Ammon's horn (tissue), 1 donor: ENCODE measurements at regions not wholly inside any gene's neighbourhood (a gene's known extent, or its start where the extent isn't known, plus 50 kb on each side); places are given as distances from the start of the nearest gene placed in this dataset.
"Not testable (repeated sequence)": the region's sequence is repeated elsewhere in the genome, so short reads cannot be mapped to it uniquely, and the experiment has no call there.

Experiments
- DNase-seq: peaks from one replicate; pipeline ENCODE4 v3.0.0-alpha.2; 2016; ENCODE audit warnings: low spot score

DNA sequence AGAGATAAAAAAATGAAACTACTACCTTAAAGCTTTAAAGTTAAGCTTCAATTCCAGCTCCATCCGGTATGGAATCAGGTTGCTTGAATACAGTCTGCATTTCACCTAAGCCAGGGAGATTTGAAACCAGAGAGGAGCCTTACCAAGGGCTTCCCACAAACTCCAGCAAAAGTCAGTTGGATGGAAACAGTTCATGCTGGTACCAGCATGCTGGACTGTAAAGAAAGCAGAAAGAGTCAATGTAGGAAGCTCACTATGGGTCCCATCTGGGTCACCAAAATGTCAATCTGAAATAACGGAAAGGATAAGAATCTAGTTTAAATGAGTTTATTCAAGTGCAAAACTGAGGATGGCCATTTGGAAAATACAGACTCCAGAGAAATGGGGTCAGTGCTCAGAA is 65.3 kb downstream of the CDO1 start:
- no peak for DNase-seq

DNA sequence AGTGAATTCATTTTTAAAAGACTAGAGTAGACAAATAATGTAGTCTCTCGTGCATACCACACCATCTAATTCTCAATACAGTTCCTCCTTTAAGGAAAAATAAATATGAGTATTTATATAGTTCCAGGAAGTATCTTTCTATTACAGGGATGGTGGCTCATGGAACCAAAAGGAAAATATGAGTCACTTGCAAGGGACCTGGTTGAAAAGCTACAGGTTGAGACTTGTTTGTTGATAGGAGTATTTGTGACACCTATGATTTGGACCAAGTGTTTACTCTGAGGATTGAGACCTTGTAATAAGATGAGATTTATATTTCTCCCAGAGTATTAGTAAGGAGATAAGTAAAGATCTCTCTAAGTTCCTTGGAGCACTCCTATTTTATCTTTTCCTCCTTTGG is 67.4 kb downstream of the CDO1 start:
- no peak for DNase-seq

DNA sequence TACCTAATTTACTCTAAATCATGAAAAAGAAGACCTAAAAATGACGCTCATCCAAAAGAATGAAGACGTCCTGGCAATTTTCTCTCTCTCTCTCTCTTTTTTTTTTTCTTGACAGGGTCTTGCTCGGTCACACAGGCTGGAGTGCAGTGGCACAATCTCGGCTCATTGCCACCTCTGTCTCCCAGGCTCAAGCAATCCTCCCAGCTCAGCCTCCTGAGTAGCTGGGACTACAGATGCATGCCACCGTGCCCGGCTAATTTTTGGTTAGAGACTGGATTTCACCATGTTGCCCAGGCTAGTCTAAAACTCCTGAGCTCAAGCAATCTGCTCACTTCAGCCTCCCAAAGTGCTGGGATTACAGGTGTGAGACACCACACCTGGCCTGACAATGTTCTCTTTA is 77.2 kb downstream of the CDO1 start:
- not testable (repeated sequence) for DNase-seq

DNA sequence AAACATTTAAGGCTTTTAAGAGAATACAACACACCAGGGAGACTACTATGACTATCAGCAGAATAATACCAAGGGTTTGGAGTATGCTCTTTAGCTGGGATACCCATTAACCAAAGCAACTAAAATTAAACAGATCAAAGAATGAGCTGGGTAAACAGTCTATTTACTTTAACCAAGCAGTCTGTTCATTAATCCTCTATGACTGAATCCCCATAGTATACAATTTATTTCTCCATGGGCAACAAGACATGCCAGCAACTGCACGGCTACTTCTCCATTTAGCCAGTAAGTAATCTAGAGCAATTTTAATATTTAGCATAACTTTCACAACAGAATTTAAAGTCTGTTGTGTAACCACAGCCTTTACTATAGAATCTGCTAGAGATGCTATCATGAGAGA is 77.6 kb downstream of the CDO1 start:
- DNase-seq: no peak

DNA sequence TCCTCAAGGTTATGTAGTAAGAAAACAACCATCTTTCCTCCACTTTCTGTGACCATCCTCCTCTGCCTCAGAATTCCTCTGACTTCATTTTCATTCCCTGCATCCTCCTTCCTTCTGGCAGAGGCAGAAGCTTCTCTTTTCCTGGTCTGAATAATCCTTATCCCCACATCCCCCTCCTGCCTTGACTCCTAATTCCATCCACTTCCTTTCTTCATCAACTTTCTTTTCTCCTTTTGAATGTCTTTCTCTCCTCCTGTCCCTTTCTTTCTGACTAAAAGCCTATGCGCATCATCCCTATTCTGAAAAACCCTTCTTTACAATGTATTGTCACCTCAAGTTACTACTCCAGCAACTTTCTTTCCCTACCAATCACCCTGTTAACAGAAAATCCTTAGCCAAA is 79.0 kb downstream of the CDO1 start:
- no peak for DNase-seq

DNA sequence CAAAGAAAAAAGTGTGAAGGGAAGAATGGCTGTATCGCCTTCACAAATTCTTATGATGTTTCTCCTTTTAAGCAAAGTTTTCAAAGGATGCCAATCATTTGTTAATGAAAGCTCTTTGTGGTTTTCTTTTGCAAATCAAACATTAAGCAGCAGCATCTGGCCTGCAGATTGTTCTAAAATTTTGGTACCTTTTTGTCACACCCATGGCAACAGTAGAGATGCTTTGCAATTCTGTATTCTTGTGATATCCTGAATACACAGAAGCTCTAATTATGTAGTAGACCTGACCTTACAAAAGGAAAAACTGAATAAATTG is 79.8 kb downstream of the CDO1 start:
- no peak for DNase-seq

DNA sequence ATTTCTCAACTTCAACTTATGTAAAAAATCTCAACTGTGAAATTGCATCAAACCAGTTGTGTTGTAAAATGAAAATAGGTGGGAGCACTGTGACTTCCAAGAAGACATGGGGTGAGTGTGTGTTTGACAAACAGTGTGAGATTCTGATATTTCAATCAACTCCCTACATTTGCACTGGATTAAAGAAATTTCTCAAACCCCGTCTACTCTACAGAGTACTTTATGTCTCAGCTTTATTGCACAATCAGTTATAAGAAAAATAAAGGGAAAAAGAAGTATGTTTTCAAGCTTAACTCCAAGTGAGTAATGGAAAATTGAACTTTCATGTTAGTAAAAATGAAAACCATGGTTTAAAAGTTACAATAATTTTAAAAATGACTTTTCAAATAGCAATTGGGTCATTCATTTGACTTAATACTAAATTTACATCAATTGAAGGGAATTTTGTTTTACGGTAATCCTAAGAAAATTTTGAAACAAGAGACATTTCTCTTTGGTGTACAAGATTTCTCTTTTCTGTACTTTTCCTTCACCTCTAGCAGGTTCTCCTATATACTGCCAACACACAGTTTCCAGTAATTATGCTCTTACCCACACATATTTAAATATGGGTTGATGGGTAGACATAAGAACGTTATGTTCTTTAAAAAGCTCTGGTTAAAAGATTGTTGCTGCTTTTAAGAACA is 80.3 kb downstream of the CDO1 start:
- DNase-seq: no peak

DNA sequence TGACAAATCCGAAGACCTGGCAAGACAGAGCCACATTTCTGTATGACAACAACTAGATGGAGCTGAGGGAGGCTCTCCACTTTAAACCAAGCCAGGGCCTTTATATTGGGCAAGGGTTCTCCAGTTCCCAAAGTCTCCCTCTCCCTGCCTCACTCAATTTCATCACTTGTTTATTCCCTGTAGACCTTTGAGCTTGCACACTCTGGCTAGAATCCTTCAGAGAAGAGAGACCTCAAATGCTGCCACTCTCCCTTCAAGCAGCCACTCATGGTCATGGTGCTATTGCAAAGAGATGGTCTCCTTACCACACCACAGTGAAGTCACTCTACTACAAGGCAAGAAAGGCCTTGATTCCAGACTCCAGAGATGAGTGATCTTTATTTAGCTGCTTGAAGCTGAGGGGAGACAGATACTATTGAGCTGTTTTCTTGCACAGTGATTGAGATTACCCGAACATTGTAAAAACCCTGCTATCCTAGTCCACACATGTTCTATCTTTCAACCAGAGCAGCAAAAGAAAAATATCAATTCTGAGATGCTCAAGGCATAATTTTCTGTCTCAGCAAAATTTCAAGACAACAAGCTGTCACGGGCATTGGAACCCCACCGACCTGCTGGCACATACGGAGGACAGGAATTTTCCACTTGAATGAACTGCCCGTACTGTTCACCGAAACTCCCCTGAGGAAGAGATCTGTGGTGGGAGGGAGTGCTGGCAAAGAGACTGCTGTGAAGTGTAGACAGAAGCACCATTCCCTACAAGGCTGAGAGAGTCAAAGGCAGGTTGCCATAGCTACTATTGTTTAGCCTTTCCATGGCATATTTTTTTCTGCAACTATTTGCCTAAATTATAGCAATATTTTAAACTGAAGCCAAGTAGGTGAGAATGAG is 81.1 kb downstream of the CDO1 start:
- peak; percentile 65 for DNase-seq

DNA sequence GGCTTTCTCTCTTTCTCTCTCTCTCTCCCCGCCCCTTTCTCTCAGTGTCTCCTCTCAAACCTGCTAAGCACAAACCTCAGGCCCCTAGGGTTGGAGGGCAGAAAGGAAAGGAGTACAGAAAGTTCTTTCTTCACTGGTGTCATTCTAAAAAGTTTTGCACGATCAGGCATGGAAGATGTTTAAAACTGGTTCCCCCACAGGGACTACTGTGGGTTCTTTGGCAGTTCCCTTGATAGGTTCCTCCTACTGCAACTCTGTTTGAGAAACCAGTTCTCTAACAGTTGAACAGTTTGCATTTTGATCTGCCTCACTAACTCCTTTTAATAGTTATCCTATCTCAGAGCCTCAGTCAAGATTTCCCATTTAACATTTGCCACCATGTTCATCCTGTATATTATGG is 82.9 kb downstream of the CDO1 start:
- DNase-seq: no peak

DNA sequence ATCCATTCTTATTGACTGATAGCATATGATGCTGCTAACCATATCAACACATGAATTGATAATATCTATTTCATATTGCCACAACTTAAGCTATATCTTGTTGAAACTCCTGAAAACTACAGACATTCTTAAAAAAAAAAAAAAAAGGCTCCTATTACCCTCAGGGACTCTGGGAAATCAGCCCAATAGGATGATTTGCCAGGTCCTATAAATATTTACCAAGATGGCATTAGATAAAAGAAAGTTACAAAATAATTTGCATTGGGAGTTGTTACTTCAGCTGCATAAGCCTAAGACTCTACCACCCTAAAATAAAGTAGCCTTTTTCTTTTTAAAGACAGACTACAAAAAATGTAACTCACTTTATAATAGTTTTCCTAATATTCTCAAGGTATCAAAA is 84.4 kb downstream of the CDO1 start:
- DNase-seq: no peak

DNA sequence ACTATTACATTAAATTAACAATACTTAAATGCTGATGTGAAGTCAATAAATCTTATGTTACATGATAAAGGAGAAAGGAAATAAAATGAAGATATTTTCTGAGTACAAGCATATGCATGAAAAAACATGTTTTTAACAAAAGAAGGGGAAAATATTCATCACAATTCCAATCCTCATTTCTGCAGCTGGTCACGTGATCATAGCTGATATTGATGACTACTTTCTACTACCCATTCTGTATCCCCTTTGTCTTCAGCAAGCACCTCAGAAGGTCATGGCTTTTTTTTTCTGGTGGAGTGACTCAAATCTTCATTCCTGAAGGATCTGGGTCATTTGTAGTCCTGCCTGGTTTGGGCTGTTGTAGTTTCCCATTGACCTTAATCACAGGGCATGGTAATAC is 90.9 kb downstream of the CDO1 start:
- DNase-seq: no peak

DNA sequence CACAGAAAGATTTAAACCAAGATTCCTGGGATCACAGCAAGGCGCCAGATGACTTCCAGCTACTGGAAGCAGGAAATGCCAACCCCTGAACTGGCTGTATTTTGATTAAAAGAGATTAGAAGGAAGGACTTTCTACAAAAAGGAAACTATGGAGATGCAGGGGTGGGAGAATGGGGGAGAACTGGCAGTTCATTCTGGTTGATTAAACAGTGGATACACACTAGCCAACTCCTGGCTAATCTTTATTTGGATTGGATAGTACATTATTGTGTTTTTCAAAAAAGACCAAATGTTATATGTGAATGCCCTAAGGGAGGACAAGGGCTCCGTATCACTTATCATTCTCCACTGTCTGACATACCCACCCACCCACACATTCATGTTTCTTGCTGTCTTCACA is 93.2 kb downstream of the CDO1 start:
- no peak for DNase-seq

DNA sequence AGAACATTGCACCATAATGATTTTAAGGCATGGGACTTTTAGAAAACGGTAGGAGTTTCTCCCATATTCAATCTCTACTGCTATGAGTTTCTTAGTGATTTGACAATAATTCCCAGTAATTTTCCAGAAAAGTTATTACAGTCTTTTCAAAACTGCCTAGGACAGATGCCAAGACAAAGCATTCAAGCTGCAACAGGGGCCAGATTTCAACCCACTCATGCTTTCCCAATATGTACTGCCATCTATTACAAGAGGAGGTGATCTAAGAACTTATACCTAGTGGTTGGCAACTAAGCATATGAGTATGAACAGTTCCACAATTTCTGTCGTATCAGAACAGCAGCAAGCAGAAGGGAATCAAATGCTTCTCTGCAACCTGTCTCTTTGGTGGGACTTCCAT is 95.1 kb upstream of the TMED7 start:
- peak; percentile 58 for DNase-seq

DNA sequence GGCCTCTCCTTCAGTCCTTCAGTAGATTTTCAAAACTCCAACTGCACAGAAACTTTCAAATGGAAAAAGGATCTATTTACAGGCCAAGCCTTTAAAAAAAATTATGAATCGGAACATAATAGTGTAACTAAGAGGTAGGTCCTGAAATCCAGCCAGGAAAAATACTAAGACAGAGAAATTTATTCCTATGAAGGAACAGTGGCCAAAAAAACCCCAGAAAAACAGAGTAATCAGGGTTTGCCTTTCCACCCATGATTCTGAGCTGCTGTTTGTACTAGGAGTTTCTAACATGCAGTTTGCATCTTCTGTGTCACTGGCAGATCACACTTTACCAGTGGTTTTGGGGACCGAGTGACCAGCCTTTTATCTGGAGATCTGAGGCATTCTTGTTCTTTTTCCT is 93.1 kb upstream of the TMED7 start:
- DNase-seq: no peak

DNA sequence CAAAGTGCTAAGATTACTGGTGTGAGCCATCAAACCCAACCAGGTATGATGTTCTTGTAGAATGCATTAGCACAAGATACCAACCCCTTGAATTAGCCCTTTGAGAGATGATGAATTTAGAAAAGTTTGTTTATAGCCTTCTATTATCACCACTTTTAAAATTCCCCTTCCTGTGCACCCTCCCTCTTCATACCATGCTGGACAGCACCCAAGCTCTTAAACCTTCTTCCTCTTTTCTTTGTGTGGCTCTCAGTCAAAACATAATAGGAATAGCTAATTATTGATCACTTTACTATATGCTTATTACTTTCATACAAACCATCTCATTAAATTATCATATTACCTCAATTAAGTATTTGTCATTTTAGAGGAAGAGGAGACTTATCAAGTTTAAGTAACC is 87.6 kb upstream of the TMED7 start:
- no peak for DNase-seq

DNA sequence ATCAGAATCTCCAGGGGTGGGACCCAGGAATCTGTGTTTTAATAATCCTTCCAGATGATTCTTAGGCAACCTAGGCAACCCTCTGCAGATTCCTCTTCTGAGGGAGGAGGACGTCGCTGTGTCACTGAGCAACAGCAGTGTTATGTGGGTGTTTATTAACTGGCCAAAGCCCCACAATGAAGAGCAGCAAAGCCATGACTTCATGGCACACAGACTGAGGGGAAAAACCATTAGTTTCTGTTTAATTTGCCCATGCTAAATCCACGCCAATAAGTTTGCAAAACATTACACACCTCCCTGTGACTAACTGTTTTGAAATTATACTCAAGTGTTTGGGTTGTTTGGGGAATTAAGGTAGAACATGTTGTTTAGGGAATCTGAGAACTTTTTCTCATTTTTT is 83.7 kb upstream of the TMED7 start:
- no peak for DNase-seq

DNA sequence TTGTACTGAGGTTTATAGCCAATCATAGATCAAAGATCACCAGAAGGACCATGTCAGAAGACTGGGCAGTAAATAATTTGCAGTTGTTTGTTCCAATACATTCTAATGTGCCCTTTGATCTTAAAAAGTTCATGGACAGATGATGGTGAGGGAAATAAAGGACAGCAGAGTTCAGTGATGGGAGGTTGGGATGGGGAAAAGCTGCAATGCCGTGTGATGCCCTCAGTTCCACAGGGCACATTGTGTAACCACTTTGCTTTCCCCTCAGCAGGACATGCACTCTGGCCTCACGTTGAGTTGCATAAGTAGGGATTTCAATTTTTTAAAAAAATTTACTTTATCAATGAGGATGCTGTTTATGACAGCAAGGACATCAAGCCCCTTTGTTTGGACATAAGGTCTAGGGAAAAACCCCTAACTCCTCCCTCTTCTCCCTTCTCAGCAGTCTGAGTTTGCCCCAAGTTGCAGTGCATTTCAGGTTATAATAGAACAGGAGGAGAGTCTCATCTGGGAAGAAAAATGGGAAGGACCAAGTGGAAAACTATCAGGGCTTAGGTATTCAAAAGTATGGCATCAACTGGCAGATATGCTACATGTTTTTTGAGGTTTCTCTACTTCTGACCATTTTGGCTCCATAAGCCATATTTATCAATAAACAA is 83.1 kb upstream of the TMED7 start:
- no peak for DNase-seq

DNA sequence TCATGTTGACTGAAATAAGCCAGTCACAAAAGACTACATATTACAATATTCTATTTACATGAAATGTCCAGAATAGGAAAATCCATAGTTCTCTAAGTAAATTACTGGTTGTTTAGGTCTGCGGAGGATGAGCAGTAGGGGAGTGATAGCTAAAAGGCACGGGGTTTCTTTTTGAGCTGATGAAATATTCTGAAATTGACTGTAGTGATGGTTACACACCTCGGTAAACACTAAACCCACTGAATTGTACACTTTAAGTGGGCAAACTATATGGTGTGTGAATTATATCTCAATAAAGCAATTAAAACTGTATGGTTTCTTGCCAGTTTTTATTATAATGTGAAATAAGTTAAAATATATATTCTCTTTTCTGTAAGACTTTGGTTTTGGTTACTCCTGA is 77.7 kb upstream of the TMED7 start:
- no peak for DNase-seq

DNA sequence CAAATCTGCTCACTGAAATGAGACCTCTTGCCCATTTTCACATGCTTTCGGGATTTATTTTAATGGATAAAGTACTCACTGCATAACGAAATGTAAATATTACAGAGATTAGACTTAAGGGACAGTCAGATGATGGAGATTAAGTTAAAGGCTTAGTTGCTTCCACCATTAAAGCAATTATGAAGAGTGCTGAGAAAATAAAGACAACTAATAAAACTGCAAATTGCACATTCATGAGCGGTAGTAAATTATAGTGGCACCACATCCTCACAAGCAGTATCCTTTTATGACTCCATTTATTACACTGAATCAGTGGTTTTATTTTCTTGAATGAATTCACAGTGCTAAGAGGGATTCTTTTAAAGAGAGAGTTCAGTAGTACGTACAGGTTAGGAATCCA is 76.2 kb upstream of the TMED7 start:
- no peak for DNase-seq

DNA sequence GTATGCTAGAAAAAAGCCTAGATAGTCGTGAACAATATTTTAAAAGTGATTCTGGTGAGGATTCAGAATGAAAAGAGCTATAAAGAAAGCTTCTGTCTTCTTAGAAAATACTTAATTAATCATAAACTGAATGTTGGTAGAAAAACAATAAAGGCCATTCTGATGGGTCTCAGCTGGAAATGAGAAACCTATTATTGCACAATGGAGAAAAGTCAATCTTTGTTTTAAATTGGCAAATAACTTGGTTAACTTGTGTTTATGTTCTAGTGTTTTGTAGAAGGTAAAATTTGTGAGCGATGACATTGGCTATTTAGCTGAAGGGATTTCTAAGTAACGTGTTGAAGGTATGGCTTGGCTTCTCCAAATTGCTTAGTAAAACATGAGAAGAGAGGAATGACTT is 74.1 kb upstream of the TMED7 start:
- no peak for DNase-seq

DNA sequence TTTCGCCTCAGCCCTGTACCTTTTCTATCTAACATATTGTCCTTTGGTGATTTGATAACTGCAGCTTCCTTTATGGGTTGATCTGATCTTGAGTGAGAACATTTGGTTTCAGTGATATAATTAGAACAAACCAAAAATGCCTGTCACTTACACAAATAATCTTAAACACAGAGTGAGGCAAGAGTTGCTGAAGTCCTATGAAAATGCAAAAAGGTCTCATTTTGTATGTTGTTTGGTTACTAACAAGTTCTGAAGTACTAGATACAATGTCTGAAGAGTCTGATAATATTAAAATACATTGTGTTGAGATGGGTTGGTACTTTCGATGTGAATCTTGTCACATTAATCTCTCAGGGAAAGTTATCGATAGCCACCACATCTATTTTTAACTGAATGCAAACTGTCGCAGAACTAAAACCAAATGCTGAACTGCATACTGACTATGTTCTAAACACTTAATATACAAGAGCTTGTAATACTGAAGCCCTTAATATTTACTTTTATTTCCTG is 70.4 kb upstream of the TMED7 start:
- DNase-seq: no peak

DNA sequence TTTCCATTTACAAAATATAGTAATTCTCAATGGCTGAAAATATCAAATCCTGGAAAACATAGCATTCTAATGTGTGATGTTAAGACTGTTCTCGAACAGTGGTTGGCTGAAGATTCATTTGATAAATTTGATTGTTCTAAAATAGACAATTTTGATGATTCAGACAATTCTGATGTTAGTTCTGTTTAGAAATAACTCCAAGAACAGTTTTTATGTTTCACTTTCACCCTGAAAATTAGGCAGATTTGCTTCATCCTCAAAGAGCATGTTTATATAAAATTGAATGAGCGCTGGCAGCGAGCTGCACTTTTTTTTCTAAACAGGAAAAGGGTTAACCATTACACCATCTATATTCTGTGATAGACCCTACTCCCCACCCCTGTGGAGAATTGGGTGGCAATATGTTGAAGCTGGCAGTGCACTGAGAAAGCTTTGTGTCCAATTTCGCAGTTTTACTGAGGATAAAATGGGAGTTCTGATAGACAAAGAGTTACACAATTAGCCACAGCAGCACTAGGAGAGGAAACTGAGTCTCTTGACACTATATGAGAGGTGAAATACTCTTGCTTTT is 69.6 kb upstream of the TMED7 start:
- no peak for DNase-seq

DNA sequence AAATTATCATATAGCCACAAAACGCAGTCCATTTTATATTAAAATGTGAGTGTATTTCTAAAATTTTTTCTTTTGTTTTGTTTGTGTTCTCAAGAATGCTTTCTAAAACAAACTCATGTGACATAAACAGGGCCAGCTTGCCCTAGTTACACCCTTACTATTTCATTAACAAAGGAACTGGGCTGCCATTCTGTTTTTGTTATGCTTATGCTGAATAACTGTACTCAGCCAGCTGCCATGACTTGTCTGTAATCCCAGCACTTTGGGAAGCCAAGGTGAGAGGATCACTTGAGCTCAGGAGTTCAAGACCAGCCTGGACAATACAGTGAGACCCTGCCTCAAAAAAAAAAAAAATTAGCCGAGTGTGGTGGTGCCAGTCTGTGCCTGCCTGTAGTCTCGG is 66.0 kb upstream of the TMED7 start:
- DNase-seq: not testable (repeated sequence)
